Activated naive CD8-positive, alpha-beta T cell treated with anti-CD3 and anti-CD28 coated beads, Interleukin-2, amount 50 U/mL, for 24 hours (primary cell): ENCODE measurements at regions not wholly inside any gene's neighbourhood (a gene's known extent, or its start where the extent isn't known, plus 50 kb on each side); places are given as distances from the start of the nearest gene placed in this dataset.

Experiments
- ATAC-seq: fragments of 150-1000 bp; cut with Tn5 transposase; one replicate; pipeline ENCODE4 v1.10.0; 2021
- DNase-seq: peaks from one replicate; pipeline ENCODE4 v3.0.0; 2021
- H3K27ac Mint-ChIP-seq: one replicate; pipeline ENCODE4 v1.8.0; 2021; ENCODE audit warnings: mild to moderate bottlenecking, mixed read lengths
- H3K27me3 Mint-ChIP-seq: one replicate; pipeline ENCODE4 v1.8.0; 2021; ENCODE audit warnings: mixed read lengths
- H3K36me3 Mint-ChIP-seq: one replicate; pipeline ENCODE4 v1.8.0; 2021; ENCODE audit warnings: low read depth, mixed read lengths
- H3K4me1 Mint-ChIP-seq: one replicate; pipeline ENCODE4 v1.8.0; 2021; ENCODE audit warnings: mixed read lengths
- H3K4me3 Mint-ChIP-seq: one replicate; pipeline ENCODE4 v1.8.0; 2021; ENCODE audit warnings: mild to moderate bottlenecking, moderate library complexity, mixed read lengths
- H3K9me3 Mint-ChIP-seq: one replicate; pipeline ENCODE4 v1.8.0; 2021; ENCODE audit warnings: mixed read lengths

GRCh38 chr21:45352621-45353139 lies 52.3 kb upstream of the COL18A1 start:
- peaks cover 10% of the 10 kb centered on the region for H3K4me1 Mint-ChIP-seq
- H3K9me3 Mint-ChIP-seq, result no peaks in the 10 kb centered on the region
- ATAC-seq (no peak), DNase-seq (no peak)
- no peaks in the 10 kb centered on the region for H3K36me3 Mint-ChIP-seq
- no peak overlapping the region for H3K27ac Mint-ChIP-seq
- peaks cover 15% of the 10 kb centered on the region for H3K27me3 Mint-ChIP-seq
- H3K4me3 Mint-ChIP-seq, result no peak overlapping the region

- Mint-ChIP-seq H3K36me3 (no peaks in the 10 kb centered on the region), H3K4me1 (peaks cover 10% of the 10 kb centered on the region)
These were observed 51.8 kb upstream of the COL18A1 start for GRCh38 chr21:45353200-45353599.

GRCh38 chr21:45354970-45355369 lies 50.0 kb upstream of the COL18A1 start:
- no peak for ATAC-seq
- H3K36me3 Mint-ChIP-seq, result no peaks in the 10 kb centered on the region
- H3K27ac Mint-ChIP-seq, result no peak overlapping the region
- peaks cover 15% of the 10 kb centered on the region for H3K27me3 Mint-ChIP-seq
- no peaks in the 10 kb centered on the region for H3K9me3 Mint-ChIP-seq
- H3K4me1 Mint-ChIP-seq, result peaks cover 10% of the 10 kb centered on the region
- H3K4me3 Mint-ChIP-seq, result no peak overlapping the region
- DNase-seq, result no peak

More at GRCh38 chr21:45353200-45353599, 51.8 kb upstream of the COL18A1 start:
- Mint-ChIP-seq H3K27ac (no peak overlapping the region), H3K9me3 (no peaks in the 10 kb centered on the region), H3K4me3 (no peak overlapping the region), H3K27me3 (peaks cover 15% of the 10 kb centered on the region)
- DNase-seq (no peak), ATAC-seq (no peak)
